Thyroid gland (tissue), 4 donors: ENCODE measurements at regions not wholly inside any gene's neighbourhood (a gene's known extent, or its start where the extent isn't known, plus 50 kb on each side); places are given as distances from the start of the nearest gene placed in this dataset.

Experiments used
- DNase-seq, 2 donors: peaks; one replicate each; pipeline ENCODE4 v3.0.0-alpha.2; 2019
- H3K27ac ChIP-seq, 3 donors: fragments of 200-600 bp; sonication (generic); 1 replicate in 2 of 3; 2 replicates in 1 of 3; pipeline ENCODE4 v1.5.1; 2016 to 2019; ENCODE audit warnings: mild to moderate bottlenecking in 1 of 3, moderate library complexity in 1 of 3
- H3K27me3 ChIP-seq: fragments of 200-600 bp; sonication (generic); one replicate; pipeline ENCODE4 v1.5.1; 2019
- H3K36me3 ChIP-seq, 2 donors: fragments of 200-600 bp; sonication (generic); one replicate each; pipeline ENCODE4 v1.5.1; 2016 to 2019
- H3K4me1 ChIP-seq, 2 donors: fragments of 200-600 bp; sonication (generic); one replicate each; pipeline ENCODE4 v1.5.1; 2017 to 2019
- H3K4me3 ChIP-seq, 3 donors: fragments of 200-600 bp; sonication (generic); replicated peaks in 1 of 3; 1 replicate in 2 of 3; 2 replicates in 1 of 3; pipeline ENCODE4 v1.5.1; 2016; ENCODE audit warnings: mild to moderate bottlenecking in 1 of 3
- H3K9me3 ChIP-seq: fragments of 200-600 bp; sonication (generic); one replicate; pipeline ENCODE4 v1.5.1; 2017
- POLR2A ChIP-seq, 2 donors: fragments of 450-650 bp; IDR thresholded peaks; one replicate each; pipeline ENCODE4 v1.6.1; 2017; ENCODE audit warnings: antibody characterized with exemption in 2 of 2, mild to moderate bottlenecking in 2 of 2, moderate library complexity in 1 of 2
- WGBS, 2 donors: methylation state at CpG; one replicate each; pipeline ENCODE4 v1.1.5; 2017; 5-methylcytosine and 5-hydroxymethylcytosine counted together
- intact Hi-C: fragments of 100-400 bp; cut with DNase I; formaldehyde crosslinking; loops from one replicate; pipeline ENCODE4 v1.15.1; 2023
- TF ChIP-seq, protein P1 (sequence below), 6 experiments: fragments of 200-600 bp in 3 of 6; fragments of 450-650 bp in 3 of 6; sonication (generic) in 3 of 6; IDR thresholded peaks; one replicate each; pipeline ENCODE4 v1.5.1; 2016 to 2019; ENCODE audit warnings: antibody characterized with exemption in 6 of 6, mild to moderate bottlenecking in 2 of 6, inconsistent platforms in 1 of 6, moderate library complexity in 1 of 6

DNA sequence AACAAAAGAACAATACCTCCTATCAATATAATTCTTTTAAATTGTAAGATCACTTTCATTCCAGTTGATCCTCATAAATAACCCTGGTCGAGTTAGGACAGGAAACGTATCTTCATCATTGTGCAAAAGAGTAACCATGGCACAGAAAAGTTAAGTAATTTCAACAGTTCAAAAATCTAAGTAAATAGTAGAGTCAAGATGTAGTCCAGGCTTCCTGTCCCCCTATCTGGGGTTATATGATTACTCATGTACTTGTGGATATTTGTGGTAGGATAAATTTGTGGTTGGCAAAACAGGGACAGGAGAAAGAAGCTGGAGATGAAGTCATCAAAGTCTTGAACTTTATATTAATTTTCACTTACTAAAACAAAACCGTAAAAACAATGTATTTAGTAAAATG is 772.6 kb downstream of the TSN start:
- 87 to 94% methylated on average over 3 of the region's 3 CpGs for WGBS, 2 donors
- H3K27me3 ChIP-seq, result no peaks in the 10 kb centered on the region
- no peak for DNase-seq
- no peaks in the 10 kb centered on the region for H3K4me1 ChIP-seq
- H3K27ac ChIP-seq, result no peak overlapping the region
- no peaks in the 10 kb centered on the region for H3K36me3 ChIP-seq
- TF ChIP-seq, protein P1, sequence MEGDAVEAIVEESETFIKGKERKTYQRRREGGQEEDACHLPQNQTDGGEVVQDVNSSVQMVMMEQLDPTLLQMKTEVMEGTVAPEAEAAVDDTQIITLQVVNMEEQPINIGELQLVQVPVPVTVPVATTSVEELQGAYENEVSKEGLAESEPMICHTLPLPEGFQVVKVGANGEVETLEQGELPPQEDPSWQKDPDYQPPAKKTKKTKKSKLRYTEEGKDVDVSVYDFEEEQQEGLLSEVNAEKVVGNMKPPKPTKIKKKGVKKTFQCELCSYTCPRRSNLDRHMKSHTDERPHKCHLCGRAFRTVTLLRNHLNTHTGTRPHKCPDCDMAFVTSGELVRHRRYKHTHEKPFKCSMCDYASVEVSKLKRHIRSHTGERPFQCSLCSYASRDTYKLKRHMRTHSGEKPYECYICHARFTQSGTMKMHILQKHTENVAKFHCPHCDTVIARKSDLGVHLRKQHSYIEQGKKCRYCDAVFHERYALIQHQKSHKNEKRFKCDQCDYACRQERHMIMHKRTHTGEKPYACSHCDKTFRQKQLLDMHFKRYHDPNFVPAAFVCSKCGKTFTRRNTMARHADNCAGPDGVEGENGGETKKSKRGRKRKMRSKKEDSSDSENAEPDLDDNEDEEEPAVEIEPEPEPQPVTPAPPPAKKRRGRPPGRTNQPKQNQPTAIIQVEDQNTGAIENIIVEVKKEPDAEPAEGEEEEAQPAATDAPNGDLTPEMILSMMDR (IDR thresholded peaks at IDR 0.05), result no peak
- no peak for TF ChIP-seq POLR2A (IDR thresholded peaks at IDR 0.05)
- intact Hi-C loops, result no loop called here
- H3K4me3 ChIP-seq, result no peak overlapping the region
- H3K9me3 ChIP-seq, result no peaks in the 10 kb centered on the region

DNA sequence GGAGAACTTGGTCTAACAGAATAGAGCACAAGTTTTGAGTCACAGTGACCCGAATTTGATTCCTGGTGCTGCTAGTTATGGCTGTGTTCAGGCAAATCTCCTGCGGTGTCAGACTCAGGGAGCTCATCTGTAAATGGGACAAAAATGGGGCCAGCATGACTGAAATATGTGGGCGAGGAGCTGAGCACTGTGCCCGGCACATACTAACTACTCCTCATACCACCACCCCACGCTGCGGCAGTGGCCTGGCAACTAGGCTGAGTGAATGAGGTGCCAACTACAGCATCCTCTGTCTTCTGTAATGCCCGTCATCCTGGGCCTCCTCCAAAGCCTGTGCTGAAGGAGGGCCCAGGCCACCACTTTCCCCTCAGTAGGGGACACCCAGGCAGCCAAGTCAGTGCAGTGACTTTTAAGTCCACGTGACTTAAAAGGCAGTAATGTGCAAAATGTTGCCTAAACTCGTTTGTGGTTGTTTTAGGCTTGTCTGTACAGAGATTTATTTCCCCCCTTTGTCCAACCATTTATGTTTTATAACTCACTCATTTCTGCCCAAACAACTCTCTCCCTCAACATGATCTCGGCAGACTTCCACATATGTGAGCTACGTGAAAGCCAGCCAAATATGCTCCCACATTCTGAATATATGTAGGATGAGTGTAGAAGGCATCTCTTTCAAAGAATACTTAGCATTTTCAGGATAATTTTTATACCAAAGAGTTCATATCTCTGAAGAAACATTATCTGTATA is 773.7 kb downstream of the TSN start:
- 84 to 92% methylated on average over 11 of the region's 11 CpGs for WGBS, 2 donors
- Histone ChIP-seq H3K27ac (no peak overlapping the region), H3K9me3 (no peaks in the 10 kb centered on the region), H3K4me3 (no peak overlapping the region), H3K36me3 (no peaks in the 10 kb centered on the region), H3K4me1 (no peaks in the 10 kb centered on the region), H3K27me3 (no peaks in the 10 kb centered on the region)
- DNase-seq, result no peak
- intact Hi-C loops, result no loop called here
- TF ChIP-seq, protein P1 (IDR thresholded peaks at IDR 0.05), result no peak
- TF ChIP-seq POLR2A (IDR thresholded peaks at IDR 0.05), result no peak

DNA sequence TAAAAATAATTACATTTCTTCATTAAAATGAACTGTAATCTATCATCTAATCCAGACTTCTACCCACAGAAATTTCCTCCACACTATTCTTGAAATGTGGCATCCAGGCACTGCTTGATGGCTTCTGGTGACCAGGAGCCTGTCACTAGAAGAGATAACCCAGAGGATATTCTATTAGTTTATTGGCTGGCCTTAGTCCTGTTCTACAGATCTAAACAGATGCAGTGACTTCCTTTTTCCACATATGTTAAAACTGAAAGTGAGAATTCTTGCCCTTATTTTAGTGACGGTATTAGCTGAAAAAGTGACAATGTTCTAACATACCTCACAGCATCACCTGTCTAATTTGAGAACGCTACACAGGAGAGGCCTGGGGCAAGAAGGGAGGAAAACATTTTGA is 775.4 kb downstream of the TSN start:
- intact Hi-C loops, result no loop called here
- DNase-seq, result no peak
- Histone ChIP-seq H3K9me3 (no peaks in the 10 kb centered on the region), H3K27ac (no peak overlapping the region), H3K27me3 (no peaks in the 10 kb centered on the region), H3K36me3 (no peaks in the 10 kb centered on the region), H3K4me1 (no peaks in the 10 kb centered on the region), H3K4me3 (no peak overlapping the region)
- no peak for TF ChIP-seq POLR2A (IDR thresholded peaks at IDR 0.05)
- TF ChIP-seq, protein P1 (IDR thresholded peaks at IDR 0.05), result no peak
- WGBS, 2 donors, result 79 to 80% methylated on average over 2 of the region's 2 CpGs

DNA sequence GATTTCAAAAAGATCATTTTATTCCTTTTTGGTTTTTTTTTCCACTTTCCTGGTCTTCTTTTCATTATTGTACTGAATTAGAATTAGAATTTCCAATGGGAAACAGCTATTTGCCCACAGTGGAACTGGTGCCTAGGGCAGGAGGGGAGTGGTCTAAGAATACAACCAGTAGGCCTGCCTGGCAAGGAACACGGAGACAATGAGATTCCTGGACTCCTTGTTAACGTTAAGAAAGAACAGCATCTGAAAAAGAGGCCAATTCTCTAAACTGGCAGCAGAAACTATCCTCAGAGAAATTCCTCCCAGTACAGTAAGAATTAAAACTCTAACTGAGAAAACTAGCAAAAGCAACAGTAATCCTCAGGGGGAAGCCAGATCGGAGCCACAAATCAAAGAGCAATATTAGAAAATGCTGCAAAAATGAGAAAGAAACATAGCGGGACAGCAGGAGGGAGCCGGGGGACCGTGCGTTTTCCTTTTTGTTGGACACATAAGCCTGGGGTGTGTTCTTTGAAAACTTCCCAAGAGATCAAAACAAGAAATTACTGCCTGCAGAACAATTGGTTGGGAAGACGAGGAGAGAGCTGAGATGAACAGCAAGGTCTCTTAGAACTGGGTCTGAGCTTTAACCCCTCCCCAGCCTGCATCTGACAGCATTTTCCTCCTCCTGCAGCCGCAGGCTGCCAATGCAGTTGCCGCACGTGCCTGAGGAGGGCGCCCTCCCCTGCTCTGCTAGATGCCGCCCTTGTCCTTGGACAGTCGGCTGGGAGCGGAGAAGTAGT is 776.0 kb downstream of the TSN start:
- H3K27me3 ChIP-seq, result no peaks in the 10 kb centered on the region
- no peak overlapping the region for H3K4me3 ChIP-seq
- no peaks in the 10 kb centered on the region for H3K4me1 ChIP-seq
- no peaks in the 10 kb centered on the region for H3K36me3 ChIP-seq
- no peak overlapping the region for H3K27ac ChIP-seq
- DNase-seq, result no peak
- intact Hi-C loops, result no loop called here
- no peak for TF ChIP-seq POLR2A (IDR thresholded peaks at IDR 0.05)
- TF ChIP-seq, protein P1 (IDR thresholded peaks at IDR 0.05), result no peak
- WGBS, 2 donors, result 49 to 53% methylated on average over 15 of the region's 15 CpGs
- no peaks in the 10 kb centered on the region for H3K9me3 ChIP-seq

DNA sequence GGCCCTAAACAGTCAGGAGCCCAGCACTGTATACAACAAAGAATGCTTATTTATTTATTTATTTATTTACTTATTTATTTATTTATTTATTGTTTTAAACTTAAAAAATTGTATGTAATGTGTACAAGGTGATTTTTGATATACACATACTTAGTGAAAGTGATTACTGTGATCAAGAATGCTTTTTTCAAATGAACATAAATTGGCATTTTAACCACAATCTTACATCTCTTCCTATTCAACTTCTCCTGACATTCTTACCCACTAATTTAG is 776.6 kb downstream of the TSN start:
- H3K4me1 ChIP-seq, result no peaks in the 10 kb centered on the region
- H3K9me3 ChIP-seq, result no peaks in the 10 kb centered on the region
- no peak for TF ChIP-seq POLR2A (IDR thresholded peaks at IDR 0.05)
- TF ChIP-seq, protein P1 (IDR thresholded peaks at IDR 0.05), result no peak
- no peaks in the 10 kb centered on the region for H3K36me3 ChIP-seq
- no peak overlapping the region for H3K27ac ChIP-seq
- no peak for DNase-seq
- no peak overlapping the region for H3K4me3 ChIP-seq
- intact Hi-C loops, result no loop called here
- no peaks in the 10 kb centered on the region for H3K27me3 ChIP-seq
